Right renal cortex interstitium (tissue), 3 donors: ENCODE measurements at regions not wholly inside any gene's neighbourhood (a gene's known extent, or its start where the extent isn't known, plus 50 kb on each side); places are given as distances from the start of the nearest gene placed in this dataset.
"Not testable (repeated sequence)": the region's sequence is repeated elsewhere in the genome, so short reads cannot be mapped to it uniquely, and the experiment has no call there.

Experiments used
- DNase-seq, 3 donors: peaks; one replicate each; pipeline ENCODE4 v3.0.0-alpha.2; 2013; ENCODE audit warnings: low read depth in 3 of 3, low spot score in 2 of 3

DNA sequence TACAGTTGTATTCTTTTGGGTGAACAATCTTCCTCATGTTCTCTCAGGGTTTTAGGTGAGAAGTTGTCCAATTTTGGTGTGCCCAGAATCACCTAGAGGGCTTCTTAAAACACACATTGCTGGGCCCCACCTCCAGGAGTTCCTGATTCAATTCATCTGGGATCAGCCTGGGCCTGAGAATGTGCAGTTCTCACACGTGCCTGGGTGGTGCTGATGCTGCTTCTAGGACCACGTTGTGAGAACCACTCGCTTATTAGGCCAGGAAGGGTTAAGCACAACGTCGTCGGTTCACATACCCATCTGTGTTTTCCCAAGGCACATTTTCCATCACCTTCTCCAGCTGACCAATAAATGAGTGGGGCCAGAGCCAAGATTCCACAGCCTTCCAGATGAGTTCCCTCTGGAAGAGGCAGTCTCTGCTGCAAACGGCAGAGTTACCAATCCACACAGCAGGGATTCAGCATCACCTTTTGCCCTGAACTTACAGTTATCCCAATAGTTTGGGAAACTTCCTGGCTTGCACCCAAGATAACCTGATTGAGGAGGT lies 277.7 kb upstream of the HNRNPA3 start:
- DNase-seq, result peak in 1 of 3 donors; percentile 17

DNA sequence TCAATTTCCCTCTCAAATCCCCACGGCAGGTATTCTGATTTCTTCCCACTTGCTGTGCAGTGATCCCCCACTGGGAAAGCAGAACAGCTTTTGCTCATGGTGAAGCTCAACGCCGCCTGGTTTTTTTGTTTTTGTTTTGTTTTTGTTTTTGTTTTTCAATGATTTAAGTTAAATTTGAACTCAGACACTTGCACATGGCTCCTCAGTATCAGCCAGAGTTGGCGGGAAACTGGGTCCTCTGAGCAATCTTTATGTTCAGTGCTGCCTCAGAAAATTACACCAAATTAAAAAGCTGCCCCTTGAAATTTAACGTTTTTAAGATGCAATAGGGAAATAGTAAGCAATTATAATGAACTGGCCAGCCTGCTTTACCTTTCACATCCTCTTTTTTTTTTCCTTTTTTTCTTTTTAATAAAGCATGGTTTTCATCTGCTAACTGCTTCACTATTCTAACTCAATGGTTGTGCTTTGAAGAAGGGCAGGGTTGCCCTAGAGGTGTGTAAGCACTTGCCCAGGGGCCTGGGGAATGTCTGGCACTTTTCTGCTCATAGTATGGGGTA lies 277.0 kb upstream of the HNRNPA3 start:
- no peak for DNase-seq

DNA sequence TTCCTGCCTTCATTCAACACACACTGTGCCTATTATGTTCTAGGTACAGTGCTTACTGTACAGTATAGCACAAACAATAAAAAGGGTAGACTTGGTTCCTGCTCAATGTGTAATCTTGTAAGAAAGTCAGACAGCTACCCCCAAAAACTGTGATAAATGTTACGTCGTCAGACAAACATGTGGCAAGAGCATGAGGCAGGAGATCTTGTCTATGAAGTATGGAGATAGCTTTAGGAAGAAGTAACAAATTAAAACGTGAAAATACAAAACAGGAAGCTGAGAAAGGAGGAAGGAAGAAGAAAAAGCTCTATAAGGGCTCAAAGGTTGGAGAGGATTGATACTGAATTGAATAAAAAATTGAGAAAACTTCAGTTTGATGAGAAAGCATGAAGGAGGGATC lies 276.2 kb upstream of the HNRNPA3 start:
- no peak for DNase-seq

DNA sequence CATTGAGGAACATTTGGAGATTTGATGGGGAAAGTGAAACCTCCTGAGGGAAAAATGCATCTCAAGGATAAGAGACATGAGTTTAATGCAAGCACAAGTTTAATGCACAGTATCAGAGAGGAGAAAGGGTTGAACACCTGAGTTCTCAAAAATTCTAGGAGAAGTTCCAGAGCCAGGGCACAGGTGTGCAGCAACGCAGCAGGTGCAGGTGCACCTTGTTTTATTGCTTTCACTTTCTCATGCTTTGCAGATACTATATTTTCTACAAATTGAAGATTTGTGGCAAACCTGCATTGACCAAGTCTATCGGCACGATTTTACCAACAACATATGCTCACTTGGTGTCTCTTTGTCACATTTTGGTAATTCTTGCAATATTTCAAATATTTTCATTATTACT lies 267.6 kb upstream of the HNRNPA3 start:
- no peak for DNase-seq

DNA sequence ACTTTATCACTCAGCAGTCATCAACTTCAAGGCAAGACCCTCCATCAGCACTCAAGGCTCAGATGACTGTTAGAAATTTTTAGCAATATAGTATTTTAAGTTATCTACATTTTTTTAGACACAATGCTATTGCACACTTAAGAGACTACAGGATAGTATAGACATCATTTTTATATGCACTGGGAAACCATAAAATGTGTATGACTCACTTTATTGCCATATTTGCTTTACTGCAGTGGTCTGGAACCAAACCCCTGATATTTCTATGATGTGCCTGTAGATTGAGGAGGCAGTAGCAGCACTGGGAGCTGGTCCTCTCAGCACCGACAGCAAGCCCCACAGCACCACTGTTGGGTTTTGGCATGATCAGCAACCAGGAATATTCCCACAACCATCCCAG lies 264.8 kb upstream of the HNRNPA3 start:
- DNase-seq, result no peak

DNA sequence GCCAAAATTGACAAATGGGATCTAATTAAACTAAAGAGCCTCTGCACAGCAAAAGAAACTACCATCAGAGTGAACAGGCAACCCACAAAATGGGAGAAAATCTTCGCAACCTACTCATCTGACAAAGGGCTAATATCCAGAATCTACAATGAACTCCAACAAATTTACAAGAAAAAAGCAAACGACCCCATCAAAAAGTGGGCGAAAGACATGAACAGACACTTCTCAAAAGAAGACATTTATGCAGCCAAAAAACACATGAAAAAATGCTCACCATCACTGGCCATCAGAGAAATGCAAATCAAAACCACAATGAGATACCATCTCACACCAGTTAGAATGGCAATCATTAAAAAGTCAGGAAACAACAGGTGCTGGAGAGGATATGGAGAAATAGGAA lies 261.4 kb upstream of the HNRNPA3 start:
- DNase-seq, result not testable (repeated sequence)

DNA sequence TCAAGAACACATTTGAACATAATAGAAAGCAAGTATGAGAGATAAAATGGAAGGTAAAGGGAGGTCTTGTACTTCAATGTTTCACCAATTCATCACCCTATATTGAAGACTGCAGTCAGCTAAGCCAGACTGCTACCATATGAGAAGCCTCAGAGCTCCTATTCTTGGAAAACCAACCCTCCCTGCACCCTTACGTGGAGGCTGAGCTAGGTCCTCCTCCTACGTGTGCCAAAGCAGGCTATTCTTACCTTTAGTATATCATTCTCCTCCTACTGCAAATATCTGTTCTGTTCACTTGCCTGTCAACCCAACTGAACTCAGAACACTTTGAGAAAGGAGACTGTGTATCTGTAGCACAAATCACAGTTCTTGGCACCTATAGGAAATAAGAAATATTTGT lies 255.8 kb upstream of the HNRNPA3 start:
- no peak for DNase-seq

DNA sequence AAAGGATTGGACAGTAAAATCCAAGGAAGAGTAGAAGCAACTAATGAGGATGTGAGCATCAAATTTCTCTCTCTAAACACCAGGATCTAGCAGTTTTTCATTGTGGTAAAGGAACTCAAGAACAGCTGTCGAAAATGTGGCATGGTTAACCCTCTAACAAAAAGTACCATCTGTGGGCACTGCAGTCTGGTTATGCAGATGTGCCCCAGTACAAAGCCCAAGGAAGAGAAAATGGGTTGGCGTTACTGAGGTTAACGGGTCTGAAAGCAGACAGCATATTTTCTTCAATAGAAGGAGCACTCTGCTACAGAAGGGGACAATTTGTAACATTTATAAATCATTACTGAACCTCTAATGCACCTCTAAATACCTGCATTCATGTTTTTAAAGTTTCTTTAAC lies 253.0 kb upstream of the HNRNPA3 start:
- DNase-seq, result no peak

DNA sequence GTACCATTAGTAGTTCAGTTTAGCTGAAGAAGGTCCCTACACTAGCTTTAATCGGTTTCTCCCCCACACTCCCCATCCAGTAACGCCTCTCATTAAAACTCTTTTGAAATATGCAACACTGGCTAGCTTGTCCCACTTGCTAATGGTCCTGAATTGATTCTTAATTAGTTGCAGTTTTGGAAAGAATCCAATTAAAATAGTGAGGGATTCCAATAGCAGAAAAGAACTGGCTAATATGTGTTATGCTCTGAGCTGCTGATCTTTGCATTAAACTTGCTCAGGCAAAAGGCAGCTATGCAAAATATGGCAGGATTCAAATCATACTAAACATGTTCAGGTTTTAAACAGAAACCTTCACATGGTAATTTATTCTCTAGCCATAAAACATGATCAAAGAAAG lies 252.5 kb upstream of the HNRNPA3 start:
- no peak for DNase-seq

DNA sequence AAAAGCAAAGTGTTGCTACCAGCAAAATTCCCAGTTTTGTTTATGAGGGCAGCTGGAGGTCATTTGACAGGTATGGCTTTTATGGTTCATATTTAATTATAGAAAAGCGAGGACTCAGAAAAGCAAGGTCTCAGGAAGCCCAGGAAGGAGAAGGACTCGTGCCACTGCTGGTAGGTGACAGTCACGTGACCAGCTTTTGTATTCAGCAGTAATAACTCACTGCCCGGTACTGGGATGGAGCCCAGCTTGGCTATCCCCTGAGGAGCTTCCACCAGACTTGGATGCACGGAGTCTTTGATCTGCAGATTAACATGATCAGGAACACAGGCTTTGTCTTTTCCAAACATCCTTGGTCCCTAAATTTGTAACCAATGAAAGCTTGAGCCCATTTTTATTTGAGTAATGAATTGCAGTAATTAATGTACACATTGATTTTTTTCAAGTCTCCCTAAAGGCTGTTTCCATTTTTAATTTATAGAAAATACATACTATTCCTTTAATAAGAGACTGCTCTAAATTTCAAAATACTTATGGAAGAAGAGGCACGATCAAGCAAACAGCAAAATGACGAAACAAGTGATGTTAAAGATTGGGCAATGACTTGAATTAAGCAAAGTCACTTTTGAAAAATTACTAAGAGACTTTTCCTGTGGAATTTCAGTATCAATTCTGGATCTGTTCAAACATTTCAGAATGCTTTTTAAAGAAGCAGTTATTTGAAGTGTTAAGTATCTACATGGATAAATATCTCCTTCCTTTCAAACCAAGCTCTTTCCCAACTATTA lies 251.7 kb upstream of the HNRNPA3 start:
- no peak for DNase-seq

DNA sequence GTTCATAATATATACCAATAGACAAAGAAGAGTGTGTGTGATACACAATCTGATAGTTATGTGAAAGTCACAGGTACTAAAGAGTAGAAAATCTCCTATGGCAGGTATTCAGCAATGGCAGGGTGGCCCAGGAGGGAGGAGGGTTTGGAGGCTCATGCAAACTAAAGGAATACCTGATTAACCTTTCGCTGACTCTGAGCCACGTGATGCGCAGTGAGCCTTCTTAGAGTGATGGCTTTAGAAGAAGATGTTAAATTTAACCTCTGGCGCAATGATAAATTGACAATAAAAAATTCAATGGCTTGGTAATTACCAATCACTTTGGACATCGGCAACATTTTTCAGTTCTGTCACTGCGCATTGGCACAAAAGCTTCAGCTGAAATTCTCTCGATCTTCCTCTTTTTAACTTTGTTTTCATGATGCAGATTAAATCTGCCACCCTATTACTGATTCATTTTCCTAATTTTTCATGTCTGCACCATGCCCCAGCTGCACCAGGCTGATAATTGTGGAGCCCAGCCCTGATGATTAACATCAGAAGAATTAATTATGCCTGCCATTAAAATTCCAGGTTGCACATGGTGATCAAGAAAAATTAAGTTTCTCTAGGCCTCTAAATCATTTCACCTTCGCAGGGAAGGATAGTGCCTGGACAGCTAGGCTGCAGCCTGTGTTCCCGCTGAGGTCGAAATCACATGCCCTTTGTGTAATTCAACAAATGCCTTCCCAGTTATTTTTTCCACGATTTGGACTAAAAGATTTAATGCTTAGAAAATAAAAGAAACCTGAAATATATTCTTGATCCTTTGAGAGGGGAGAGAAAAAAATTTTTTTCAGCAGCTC lies 250.6 kb upstream of the HNRNPA3 start:
- DNase-seq, result no peak

DNA sequence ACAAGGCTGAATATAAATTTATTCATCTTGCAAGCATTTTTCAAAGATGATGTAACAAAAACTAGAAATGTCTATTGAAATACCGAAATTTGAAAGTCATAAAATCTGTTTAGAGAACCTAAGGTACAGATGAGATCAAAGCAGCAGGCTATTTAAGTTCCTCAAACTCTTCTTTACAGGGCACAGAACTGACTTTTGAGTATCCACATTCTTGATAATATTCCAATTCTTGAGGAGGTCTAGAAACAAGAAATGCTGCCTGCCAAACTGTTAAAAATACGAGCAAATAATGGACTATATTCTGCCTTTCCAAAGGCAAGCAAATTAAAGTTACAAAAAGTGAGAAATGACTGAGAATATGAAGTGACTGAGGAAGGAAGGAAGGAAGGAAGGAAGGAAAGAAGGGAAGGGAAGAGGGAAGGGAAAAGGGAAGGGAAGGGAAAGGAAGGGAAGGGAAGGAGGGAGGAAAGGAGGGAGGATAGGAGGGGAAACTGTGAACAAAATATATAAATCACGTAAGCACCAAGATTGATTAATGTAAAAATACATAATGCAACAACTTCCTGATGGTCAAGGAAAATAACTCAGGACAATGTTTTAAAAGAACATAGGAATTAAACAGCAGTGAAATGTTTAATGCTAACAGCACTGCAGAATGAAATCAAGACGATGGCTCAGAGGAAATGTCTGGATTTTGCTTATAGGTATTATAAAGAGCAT lies 248.9 kb upstream of the HNRNPA3 start:
- no peak for DNase-seq

DNA sequence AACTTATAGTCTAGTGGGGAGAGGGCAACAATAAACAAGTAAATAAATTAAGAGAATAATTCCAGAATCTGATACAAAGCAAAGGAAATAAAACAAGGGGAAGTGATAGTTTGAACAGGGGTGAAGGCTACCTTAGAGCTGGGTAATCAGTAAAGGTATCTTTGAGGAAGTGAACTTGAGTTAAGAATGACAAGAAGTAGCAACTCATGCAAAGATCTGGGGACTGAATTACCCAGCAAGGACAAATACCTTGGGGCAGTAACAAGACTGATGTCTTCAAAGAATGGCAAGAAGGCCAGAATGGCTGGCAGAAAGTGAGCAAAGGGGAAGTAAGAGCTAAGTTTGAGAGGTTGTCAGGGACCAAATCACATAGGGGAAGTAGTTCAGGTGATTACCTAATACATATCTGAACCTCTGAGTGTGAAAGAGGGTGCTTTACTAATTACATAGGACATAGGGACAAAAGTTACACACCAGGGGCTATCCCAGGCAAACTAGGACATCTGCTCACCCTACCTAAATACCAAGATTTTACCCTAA lies 244.6 kb upstream of the HNRNPA3 start:
- no peak for DNase-seq

DNA sequence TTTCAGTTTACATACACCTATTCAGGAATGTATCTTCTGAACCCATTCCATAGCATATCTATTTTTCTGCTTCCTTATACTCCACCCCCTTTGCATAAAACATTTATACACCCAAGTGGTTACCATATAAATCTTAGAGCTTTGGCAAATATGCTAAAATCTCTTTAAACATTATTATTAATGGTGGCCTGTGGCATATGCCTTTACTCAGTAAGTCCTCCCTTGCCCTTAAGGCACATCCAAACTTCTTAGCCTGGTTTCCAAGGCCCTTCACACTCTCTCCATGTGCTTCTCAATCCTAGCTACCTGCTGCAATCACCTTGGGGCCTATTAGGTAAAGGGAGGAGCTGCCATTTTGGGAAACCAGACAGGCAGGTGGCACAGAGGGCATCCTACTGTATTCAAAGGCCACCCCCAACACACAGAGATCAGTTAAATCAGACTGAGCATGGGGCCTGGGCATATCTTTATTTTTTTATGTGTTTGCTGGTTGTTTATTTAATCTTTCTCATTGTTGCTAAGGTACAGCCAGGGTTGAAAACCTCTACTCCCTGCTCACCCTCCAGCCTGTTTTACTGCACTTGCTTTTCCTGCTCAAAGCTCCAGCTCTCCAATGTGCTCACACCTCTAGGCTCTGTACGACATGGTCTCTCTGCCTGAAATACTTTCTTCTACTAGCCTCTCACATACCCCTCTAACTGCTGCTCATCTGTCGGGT lies 242.8 kb upstream of the HNRNPA3 start:
- DNase-seq, result no peak

DNA sequence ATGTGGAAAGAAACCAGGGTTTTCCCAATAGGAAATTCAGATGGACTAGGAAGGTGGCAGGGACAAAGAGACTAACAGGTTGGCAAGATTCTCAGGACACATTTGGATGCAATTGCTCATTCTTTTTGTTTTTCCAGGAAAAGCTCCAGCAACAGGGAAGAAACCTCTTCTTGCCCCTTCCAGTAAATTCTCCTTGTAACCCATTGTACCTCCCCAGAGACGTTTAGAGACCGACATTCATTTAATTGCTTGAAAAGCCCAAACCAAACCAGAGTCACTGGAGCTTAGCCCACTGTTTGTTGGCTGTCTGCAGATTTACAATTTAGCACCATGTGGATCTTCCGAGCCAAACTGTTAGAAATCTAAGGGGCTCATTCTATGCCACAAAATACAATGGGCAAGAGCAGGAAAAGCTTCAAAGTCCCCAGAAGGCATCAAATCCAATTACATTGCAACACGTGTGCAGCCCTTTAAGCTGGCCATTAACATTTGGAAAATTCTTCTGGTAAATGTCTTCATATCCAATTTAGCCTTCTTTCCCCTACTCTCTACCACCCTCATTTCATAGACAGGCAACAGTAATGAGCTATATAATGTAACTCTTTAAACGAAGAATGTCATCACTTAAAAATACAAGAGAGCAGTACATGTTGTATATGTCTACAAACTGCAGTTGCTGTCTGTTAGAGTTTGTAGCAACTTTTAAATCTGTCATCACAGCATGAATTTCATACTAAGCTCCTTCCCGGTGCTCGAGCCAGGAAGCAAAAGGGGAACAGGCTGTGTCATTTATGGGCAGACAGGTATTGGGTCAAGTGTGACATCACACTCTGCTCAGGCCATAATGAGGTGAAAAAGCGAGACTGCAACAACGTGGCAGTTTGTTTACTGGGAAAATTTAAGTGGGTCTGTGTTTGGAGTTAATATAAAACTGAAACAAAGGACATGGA lies 235.6 kb upstream of the HNRNPA3 start:
- no peak for DNase-seq

DNA sequence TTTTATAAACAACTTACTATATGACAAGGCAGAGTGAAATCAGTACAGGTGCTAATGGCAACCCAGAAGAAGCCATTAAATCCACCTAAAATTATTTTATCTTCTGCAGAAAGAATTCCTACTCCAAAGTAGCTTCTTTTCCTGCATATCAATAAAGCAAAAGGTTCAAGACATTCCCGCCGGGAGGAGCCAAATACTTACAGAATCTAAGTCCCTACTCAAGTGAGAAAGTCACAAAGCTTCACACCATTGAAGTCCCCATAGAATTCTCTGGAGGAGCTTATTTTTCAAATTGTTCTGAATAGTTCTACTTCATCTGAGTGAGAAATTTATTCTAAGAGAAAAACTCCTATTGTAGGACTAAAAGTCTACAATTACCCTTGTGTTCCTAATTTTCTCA lies 233.7 kb upstream of the HNRNPA3 start:
- DNase-seq, result no peak

DNA sequence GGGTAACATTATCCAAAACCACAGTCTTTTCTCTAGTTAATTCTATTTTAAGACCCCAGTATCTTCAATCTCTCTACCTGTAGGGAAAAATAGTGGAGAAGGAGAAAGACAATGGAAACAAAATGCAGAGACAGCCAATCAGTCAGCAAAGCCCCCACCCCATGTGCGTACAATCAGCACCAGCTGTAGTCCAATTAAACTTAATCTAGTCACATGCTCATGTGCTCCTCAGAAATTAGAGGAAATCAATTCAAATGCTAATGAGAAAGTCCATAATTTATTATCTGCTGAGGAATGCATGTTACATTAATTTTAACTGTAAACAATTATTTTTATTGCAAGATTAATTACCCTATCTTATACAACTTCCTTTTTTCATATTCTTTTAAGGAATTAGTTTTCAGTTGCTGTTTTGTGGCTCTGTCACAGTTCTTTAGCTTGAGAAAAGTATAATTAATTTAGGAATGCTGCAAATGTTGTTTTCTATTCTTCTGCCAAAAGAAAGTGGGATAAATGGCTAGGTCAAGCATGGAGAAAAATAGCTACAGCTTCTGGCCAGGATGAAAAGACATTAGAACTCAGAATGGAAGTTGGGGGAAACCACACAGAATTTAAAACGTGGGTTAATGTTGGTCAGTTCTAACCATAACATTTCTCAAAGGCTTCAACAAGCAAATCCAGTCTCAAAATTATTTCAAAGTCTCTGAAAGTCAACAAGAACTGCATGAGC lies 232.4 kb upstream of the HNRNPA3 start:
- DNase-seq, result peak; percentile 19 to 41 (median 31)

DNA sequence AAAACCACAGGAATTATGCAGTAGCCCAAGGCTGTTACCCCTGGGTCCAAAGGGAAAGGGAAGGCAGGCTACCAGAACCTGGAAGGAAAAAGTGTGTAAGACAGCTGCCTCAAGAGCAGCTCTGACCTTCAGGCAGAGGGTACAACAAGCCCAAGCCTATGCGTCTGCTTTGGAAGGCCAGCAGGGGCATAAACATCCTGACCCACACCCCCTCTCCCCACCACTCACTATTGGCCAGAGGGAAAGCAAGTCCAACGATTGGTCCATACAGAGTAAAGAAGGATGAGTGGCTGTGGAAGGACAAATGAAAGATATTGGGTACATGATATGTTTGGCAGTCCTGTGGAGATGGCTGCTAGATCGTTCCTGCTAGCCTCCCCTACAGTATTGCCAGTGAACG lies 227.6 kb upstream of the HNRNPA3 start:
- DNase-seq, result no peak
